H1 (cell line): ENCODE measurements at regions not wholly inside any gene's neighbourhood (a gene's known extent, or its start where the extent isn't known, plus 50 kb on each side); places are given as distances from the start of the nearest gene placed in this dataset.

Source experiments
- CTCF ChIA-PET: fragments of 300-600 bp; sonication (Branson Sonifier 250); formaldehyde crosslinking; loops from one replicate; lab custom pipeline; 2021; ENCODE audit not compliant: partially characterized antibody; lab: Charles Lee
- POLR2A ChIA-PET: fragments of 300-600 bp; sonication (Branson Sonifier 250); formaldehyde crosslinking; loops from one replicate; lab custom pipeline; 2021; ENCODE audit warnings: inconsistent platforms; ENCODE audit not compliant: partially characterized antibody; lab: Charles Lee
- DNase-seq, 2 experiments: peaks; one replicate each; pipeline versions ENCODE4 v3.0.0 to v3.0.0-alpha.2; 2010 to 2022; ENCODE audit warnings: low spot score in 2 of 2, low read depth in 1 of 2, mixed read lengths in 1 of 2
- FAIRE-seq: peaks from 2 replicates; lab custom pipeline; 2011; peaks lifted over from hg19 to GRCh38; lab: Jason Lieb, UNC
- H2AFZ ChIP-seq: 2 replicates; pipeline ENCODE4 v1.8.1; 2012; ENCODE audit warnings: low read length, inconsistent platforms
- H2AK5ac ChIP-seq: 2 replicates; pipeline ENCODE4 v1.6.1; 2013; ENCODE audit warnings: low read depth, low read length
- H2BK120ac ChIP-seq: replicated peaks from 2 replicates; pipeline ENCODE3; 2013; ENCODE audit warnings: low read depth, low read length, inconsistent platforms
- H2BK12ac ChIP-seq: 2 replicates; pipeline ENCODE4 v1.6.1; 2013; ENCODE audit warnings: low read depth, low read length
- H2BK15ac ChIP-seq: 2 replicates; pipeline ENCODE4 v1.6.1; 2013; ENCODE audit warnings: low read length
- H2BK20ac ChIP-seq: 2 replicates; pipeline ENCODE4 v1.6.1; 2013; ENCODE audit warnings: low read length
- H2BK5ac ChIP-seq: 2 replicates; pipeline ENCODE4 v1.6.1; 2013; ENCODE audit warnings: low read depth, low read length
- H3K14ac ChIP-seq: 2 replicates; pipeline ENCODE4 v1.6.1; 2013; ENCODE audit warnings: inconsistent platforms; ENCODE audit not compliant: insufficient read length
- H3K18ac ChIP-seq: 2 replicates; pipeline ENCODE4 v1.6.1; 2013; ENCODE audit warnings: low read length; ENCODE audit errors: extremely low read depth
- H3K23ac ChIP-seq: 2 replicates; pipeline ENCODE4 v1.6.1; 2013; ENCODE audit warnings: inconsistent platforms; ENCODE audit not compliant: insufficient read length
- H3K23me2 ChIP-seq: 2 replicates; pipeline ENCODE4 v1.6.1; 2013; ENCODE audit warnings: low read depth, low read length
- H3K27ac ChIP-seq: 2 replicates; pipeline ENCODE4 v1.6.1; 2011; ENCODE audit warnings: low read depth, low read length, inconsistent platforms
- H3K27me3 ChIP-seq, 4 experiments: replicated peaks in 1 of 4; 1 replicate in 1 of 4; 2 replicates in 3 of 4; pipeline versions ENCODE4 v1.6.1 to v1.8.1; 2011 to 2013; ENCODE audit warnings: low read length in 3 of 4, mild to moderate bottlenecking in 3 of 4, inconsistent platforms in 2 of 4, mixed read lengths in 2 of 4, moderate library complexity in 1 of 4; ENCODE audit not compliant: control insufficient read depth in 3 of 4, insufficient read depth in 3 of 4; ENCODE audit errors: extremely low read depth in 1 of 4
- H3K36me3 ChIP-seq, 4 experiments: 2 replicates each; pipeline versions ENCODE4 v1.6.1 to v1.8.1; 2011 to 2013; ENCODE audit warnings: mild to moderate bottlenecking in 4 of 4, low read length in 3 of 4, moderate library complexity in 2 of 4, control low read depth in 1 of 4, inconsistent platforms in 1 of 4; ENCODE audit not compliant: insufficient read depth in 4 of 4, control insufficient read depth in 2 of 4
- H3K4ac ChIP-seq: replicated peaks from 2 replicates; pipeline ENCODE3; 2013; ENCODE audit warnings: low read length, low read depth, mixed read lengths, inconsistent platforms; ENCODE audit not compliant: insufficient read length
- H3K4me1 ChIP-seq, 4 experiments: replicated peaks in 1 of 4; 1 replicate in 1 of 4; 2 replicates in 3 of 4; pipeline versions ENCODE4 v1.6.1 to v1.8.1; 2011 to 2013; ENCODE audit warnings: low read length in 3 of 4, inconsistent platforms in 2 of 4, mixed read lengths in 1 of 4; ENCODE audit not compliant: insufficient read depth in 4 of 4, control insufficient read depth in 3 of 4
- H3K4me2 ChIP-seq, 2 experiments: 2 replicates each; pipeline versions ENCODE4 v1.6.1 to v1.8.1; 2011 to 2013; ENCODE audit warnings: low read depth in 2 of 2, low read length in 2 of 2, control low read depth in 1 of 2, inconsistent platforms in 1 of 2, mild to moderate bottlenecking in 1 of 2; ENCODE audit not compliant: insufficient read depth in 1 of 2
- H3K4me3 ChIP-seq, 4 experiments: fragments of 200-600, 300-600 bp in 1 of 4; sonication (generic), shearing (Covaris generic), sonication (Bioruptor Twin) in 1 of 4; 2 replicates each; pipeline versions ENCODE4 v1.5.1 to v1.8.1; 2011 to 2016; ENCODE audit warnings: low read length in 4 of 4, low read depth in 3 of 4, control low read depth in 2 of 4, inconsistent platforms in 2 of 4, mild to moderate bottlenecking in 2 of 4, mixed read lengths in 1 of 4, moderate library complexity in 1 of 4; ENCODE audit not compliant: insufficient read depth in 2 of 4; ENCODE audit errors: extremely low read depth in 1 of 4
- H3K56ac ChIP-seq: replicated peaks from 2 replicates; pipeline ENCODE3; 2013; ENCODE audit warnings: low read depth, mild to moderate bottlenecking, mixed read lengths, low read length, inconsistent platforms; ENCODE audit not compliant: insufficient read length
- H3K79me1 ChIP-seq: 2 replicates; pipeline ENCODE4 v1.6.1; 2013; ENCODE audit warnings: low read depth, low read length, control low read depth
- H3K79me2 ChIP-seq, 2 experiments: 2 replicates each; pipeline versions ENCODE4 v1.6.1 to v1.8.1; 2012 to 2013; ENCODE audit warnings: low read length in 2 of 2, mild to moderate bottlenecking in 2 of 2, inconsistent platforms in 1 of 2; ENCODE audit not compliant: insufficient read depth in 2 of 2, control insufficient read depth in 1 of 2
- H3K9ac ChIP-seq, 4 experiments: replicated peaks in 1 of 4; 1 replicate in 1 of 4; 2 replicates in 3 of 4; pipeline versions ENCODE4 v1.6.1 to v1.8.1; 2011 to 2013; ENCODE audit warnings: low read depth in 3 of 4, low read length in 3 of 4, control low read depth in 2 of 4, mild to moderate bottlenecking in 2 of 4, moderate library complexity in 2 of 4, inconsistent platforms in 1 of 4; ENCODE audit errors: extremely low read depth in 1 of 4
- H3K9me3 ChIP-seq, 2 experiments: 2 replicates each; pipeline versions ENCODE4 v1.6.1 to v1.8.1; 2012 to 2013; ENCODE audit warnings: mild to moderate bottlenecking in 2 of 2, moderate library complexity in 2 of 2, control low read depth in 1 of 2, inconsistent platforms in 1 of 2, low read depth in 1 of 2, low read length in 1 of 2, mixed read lengths in 1 of 2; ENCODE audit not compliant: insufficient read depth in 2 of 2
- H4K20me1 ChIP-seq, 2 experiments: replicated peaks in 1 of 2; 2 replicates each; pipeline versions ENCODE3 to v1.8.1; 2011 to 2013; ENCODE audit warnings: inconsistent platforms in 2 of 2, low read length in 2 of 2, mild to moderate bottlenecking in 1 of 2; ENCODE audit not compliant: insufficient read depth in 2 of 2, control insufficient read depth in 1 of 2
- H4K5ac ChIP-seq: 2 replicates; pipeline ENCODE4 v1.6.1; 2013; ENCODE audit warnings: low read length, low read depth, mixed read lengths, inconsistent platforms; ENCODE audit not compliant: insufficient read length
- H4K8ac ChIP-seq: 2 replicates; pipeline ENCODE4 v1.8.0; 2013; ENCODE audit warnings: mild to moderate bottlenecking, moderate library complexity, low read length, inconsistent platforms; ENCODE audit not compliant: insufficient read depth; ENCODE audit errors: extremely low read depth
- H4K91ac ChIP-seq: replicated peaks from 2 replicates; pipeline ENCODE3; 2013; ENCODE audit warnings: low read length, mixed read lengths, inconsistent platforms; ENCODE audit not compliant: insufficient read length
- KDM5A ChIP-seq: fragments of 200-600 bp; IDR thresholded peaks from 2 replicates; pipeline ENCODE4 v1.7.1; 2012; ENCODE audit warnings: mild to moderate bottlenecking, low read length, inconsistent platforms, mixed read lengths
- RXRA ChIP-seq: IDR thresholded peaks from 2 replicates; pipeline ENCODE4 v1.6.1; 2011; ENCODE audit warnings: low read depth, mild to moderate bottlenecking, low read length, moderate library complexity; ENCODE audit not compliant: insufficient read depth
- SIN3A ChIP-seq, 2 experiments: IDR thresholded peaks in 1 of 2; conservative IDR thresholded peaks in 1 of 2; 2 replicates each; pipeline ENCODE4 v1.6.1; 2011 to 2012; ENCODE audit warnings: low read length in 2 of 2, improper control_type of control experiment in 1 of 2, low read depth in 1 of 2, mild to moderate bottlenecking in 1 of 2
- WGBS, 2 experiments: shearing (Covaris generic) in 1 of 2; methylation state at CpG; one replicate each; pipeline versions ENCODE4 v1.1.6 to v1.1.7; 2013 to 2015; ENCODE audit warnings: low lambda C conversion rate in 2 of 2, mixed read lengths in 2 of 2, inconsistent platforms in 1 of 2, low coverage in 1 of 2, missing lambda C conversion rate in 1 of 2; ENCODE audit not compliant: insufficient replicate concordance in 2 of 2, insufficient coverage in 1 of 2, insufficient read length in 1 of 2; ENCODE audit errors: extremely low coverage in 1 of 2, missing lambda C conversion rate in 1 of 2; 5-methylcytosine and 5-hydroxymethylcytosine counted together

DNA sequence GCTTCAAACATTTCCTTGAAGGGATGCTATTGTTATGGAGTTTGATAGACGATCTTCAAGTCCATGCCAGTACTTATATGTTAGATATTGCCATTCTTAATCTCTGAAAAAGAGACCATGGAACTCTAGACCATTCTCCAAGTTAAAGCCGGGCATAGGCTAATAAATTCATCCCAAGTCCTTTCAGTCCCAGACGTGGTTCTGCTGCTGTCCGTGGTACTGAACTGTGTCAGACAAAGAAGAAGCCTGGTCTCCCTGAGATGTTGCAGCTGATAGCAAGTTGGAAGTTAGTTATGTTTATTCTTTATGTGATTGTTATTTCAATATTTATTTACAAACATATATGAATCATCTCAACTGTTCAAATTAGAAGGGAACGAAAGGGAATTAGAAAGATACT is 158.7 kb downstream of the NMUR2 start:
- Histone ChIP-seq H3K9ac (no peak overlapping the region), H3K14ac (no peak overlapping the region), H4K20me1 (no peaks in the 10 kb centered on the region), H3K27me3 (no peaks in the 10 kb centered on the region; a peak in 1 of 7 replicates), H3K79me1 (no peaks in the 10 kb centered on the region), H3K9me3 (no peaks in the 10 kb centered on the region), H3K18ac (no peak overlapping the region), H3K4me3 (no peak overlapping the region), H4K8ac (no peak overlapping the region), H2BK120ac (no peak overlapping the region), H3K4ac (no peak overlapping the region), H3K79me2 (no peaks in the 10 kb centered on the region), H3K56ac (no peak overlapping the region), H3K23ac (no peak overlapping the region), H4K5ac (no peak overlapping the region), H3K27ac (no peak overlapping the region)
- CTCF ChIA-PET: interaction anchor here (0.8 kb wide), 2 partner anchors 75 to 101 kb away, joined by 3 to 5 read pairs; no protein-coding TSS in a partner anchor
- peak in 1 of 2 experiments; percentile 78 for DNase-seq
- 50% methylated on average over 5 of the region's 5 CpGs; no CpG with 5 or more reads in 1 of the 2 experiments for WGBS, 2 experiments
- no peak for TF ChIP-seq RXRA
- TF ChIP-seq KDM5A: no peak
- TF ChIP-seq SIN3A (conservative IDR thresholded peaks at IDR 0.05 in 1 of 2, IDR thresholded peaks at IDR 0.05 in 1 of 2; ENCODE audit: low read depth in 1 of 2, low read length in 2 of 2): 0 out of 4 replicates have a peak, but pooled peaks of 1 of the 2 experiments have one; percentile 41
- TF ChIP-seq, all 59 proteins: peak for 1
- Histone ChIP-seq H4K91ac (no peak overlapping the region), H3K36me3 (no peaks in the 10 kb centered on the region), H2AFZ (no peak overlapping the region), H2BK5ac (no peak overlapping the region), H2AK5ac (no peak overlapping the region), H3K4me2 (no peak overlapping the region), H2BK12ac (no peak overlapping the region), H3K4me1 (no peaks in the 10 kb centered on the region), H2BK15ac (no peak overlapping the region), H3K23me2 (no peaks in the 10 kb centered on the region), H2BK20ac (no peak overlapping the region)
- no peak for FAIRE-seq
- POLR2A ChIA-PET: no interaction called here
